Keratinocyte (primary cell): ENCODE measurements at regions not wholly inside any gene's neighbourhood (a gene's known extent, or its start where the extent isn't known, plus 50 kb on each side); places are given as distances from the start of the nearest gene placed in this dataset.

ENCODE experiments used
- DNase-seq: peaks from one replicate; pipeline ENCODE4 v3.0.0-alpha.2; 2011; ENCODE audit warnings: low read depth, missing footprints, low spot score
- FAIRE-seq: peaks from 2 replicates; lab custom pipeline; 2011; peaks lifted over from hg19 to GRCh38; lab: Jason Lieb, UNC
- H2AFZ ChIP-seq: 2 replicates; pipeline ENCODE4 v1.6.0; 2012; ENCODE audit warnings: low read length, control low read depth, inconsistent platforms; ENCODE audit not compliant: control insufficient read depth
- H3K27ac ChIP-seq: 2 replicates; pipeline ENCODE4 v1.5.1; 2011; ENCODE audit warnings: low read length; ENCODE audit not compliant: control insufficient read depth, insufficient read depth
- H3K27me3 ChIP-seq: 3 replicates; pipeline ENCODE4 v1.6.0; 2011; ENCODE audit warnings: low read length; ENCODE audit not compliant: control insufficient read depth, insufficient read depth; ENCODE audit errors: extremely low read depth
- H3K36me3 ChIP-seq, 2 experiments: 2 replicates in 1 of 2; 3 replicates in 1 of 2; pipeline ENCODE4 v1.5.1; 2011; ENCODE audit warnings: low read length in 2 of 2, mild to moderate bottlenecking in 1 of 2; ENCODE audit not compliant: control insufficient read depth in 2 of 2, insufficient read depth in 2 of 2; ENCODE audit errors: extremely low read depth in 1 of 2
- H3K4me1 ChIP-seq: 3 replicates; pipeline ENCODE4 v1.5.1; 2011; ENCODE audit warnings: low read length; ENCODE audit not compliant: control insufficient read depth, insufficient read depth; ENCODE audit errors: extremely low read depth
- H3K4me2 ChIP-seq: 3 replicates; pipeline ENCODE4 v1.6.0; 2011; ENCODE audit warnings: low read depth, low read length; ENCODE audit not compliant: control insufficient read depth, insufficient read depth; ENCODE audit errors: extremely low read depth
- H3K4me3 ChIP-seq, 3 experiments: fragments of 200-600 bp in 1 of 3; sonication (generic) in 1 of 3; 2 replicates in 2 of 3; 3 replicates in 1 of 3; pipeline ENCODE4 v1.5.1; 2011 to 2016; ENCODE audit warnings: low read length in 3 of 3, mild to moderate bottlenecking in 3 of 3, control low read depth in 2 of 3, inconsistent platforms in 1 of 3, low read depth in 1 of 3, mixed read lengths in 1 of 3, mixed run types in 1 of 3, moderate library complexity in 1 of 3; ENCODE audit not compliant: control insufficient read depth in 2 of 3, insufficient read depth in 2 of 3; ENCODE audit errors: extremely low read depth in 1 of 3
- H3K79me2 ChIP-seq: 2 replicates; pipeline ENCODE4 v1.6.0; 2012; ENCODE audit warnings: low read length; ENCODE audit not compliant: control insufficient read depth, insufficient read depth
- H3K9ac ChIP-seq: 3 replicates; pipeline ENCODE4 v1.6.0; 2011; ENCODE audit warnings: low read length; ENCODE audit not compliant: control insufficient read depth, insufficient read depth; ENCODE audit errors: extremely low read depth
- H3K9me1 ChIP-seq: 3 replicates; pipeline ENCODE4 v1.6.0; 2011; ENCODE audit warnings: low read length; ENCODE audit not compliant: control insufficient read depth, insufficient read depth; ENCODE audit errors: extremely low read depth
- H3K9me3 ChIP-seq: 2 replicates; pipeline ENCODE4 v1.5.1; 2012; ENCODE audit warnings: low read depth, low read length; ENCODE audit not compliant: control insufficient read depth
- H4K20me1 ChIP-seq: 3 replicates; pipeline ENCODE4 v1.6.0; 2011; ENCODE audit warnings: low read length; ENCODE audit not compliant: control insufficient read depth, insufficient read depth; ENCODE audit errors: extremely low read depth
- EZH2 ChIP-seq: IDR thresholded peaks from one replicate; pipeline ENCODE4 v1.6.1; 2012; ENCODE audit warnings: inconsistent platforms, mild to moderate bottlenecking, low read length, moderate library complexity
- dilution Hi-C: fragments of 300-500 bp; cut with MboI; formaldehyde crosslinking; loops from one replicate; pipeline ENCODE4 v1.7.0; 2020; ENCODE audit warnings: low sequenced_read_pairs; ENCODE audit not compliant: extremely low pct_ligation_motif_present
- TF ChIP-seq, protein P1 (sequence below), 3 experiments: IDR thresholded peaks in 1 of 3; conservative IDR thresholded peaks in 1 of 3; optimal IDR thresholded peaks in 1 of 3; 2 replicates in 2 of 3; 3 replicates in 1 of 3; pipeline versions ENCODE3 to v1.5.1; 2011; ENCODE audit warnings: low read length in 3 of 3, mild to moderate bottlenecking in 3 of 3, moderate library complexity in 2 of 3, control low read depth in 1 of 3, inconsistent platforms in 1 of 3; ENCODE audit not compliant: insufficient read depth in 2 of 3; ENCODE audit errors: extremely low read depth in 1 of 3

GRCh38 chr4:22090661-22091351 is 142.2 kb upstream of the KCNIP4 start:
- dilution Hi-C loops = no loop called here
- no peak overlapping the region for H3K4me2 ChIP-seq
- no peak overlapping the region for H2AFZ ChIP-seq

GRCh38 chr4:22077571-22077970 is 129.0 kb upstream of the KCNIP4 start:
- Histone ChIP-seq H3K4me1 (no peaks in the 10 kb centered on the region), H3K27me3 (no peaks in the 10 kb centered on the region), H3K9ac (no peak overlapping the region), H3K36me3 (no peaks in the 10 kb centered on the region), H3K79me2 (no peaks in the 10 kb centered on the region), H3K9me1 (no peaks in the 10 kb centered on the region), H2AFZ (no peak overlapping the region), H3K4me3 (no peak overlapping the region), H3K27ac (no peak overlapping the region), H3K9me3 (peaks cover 1% of the 10 kb centered on the region), H3K4me2 (no peak overlapping the region), H4K20me1 (no peaks in the 10 kb centered on the region)
- dilution Hi-C loops = no loop called here
- TF ChIP-seq EZH2 = no peak
- TF ChIP-seq, protein P1, sequence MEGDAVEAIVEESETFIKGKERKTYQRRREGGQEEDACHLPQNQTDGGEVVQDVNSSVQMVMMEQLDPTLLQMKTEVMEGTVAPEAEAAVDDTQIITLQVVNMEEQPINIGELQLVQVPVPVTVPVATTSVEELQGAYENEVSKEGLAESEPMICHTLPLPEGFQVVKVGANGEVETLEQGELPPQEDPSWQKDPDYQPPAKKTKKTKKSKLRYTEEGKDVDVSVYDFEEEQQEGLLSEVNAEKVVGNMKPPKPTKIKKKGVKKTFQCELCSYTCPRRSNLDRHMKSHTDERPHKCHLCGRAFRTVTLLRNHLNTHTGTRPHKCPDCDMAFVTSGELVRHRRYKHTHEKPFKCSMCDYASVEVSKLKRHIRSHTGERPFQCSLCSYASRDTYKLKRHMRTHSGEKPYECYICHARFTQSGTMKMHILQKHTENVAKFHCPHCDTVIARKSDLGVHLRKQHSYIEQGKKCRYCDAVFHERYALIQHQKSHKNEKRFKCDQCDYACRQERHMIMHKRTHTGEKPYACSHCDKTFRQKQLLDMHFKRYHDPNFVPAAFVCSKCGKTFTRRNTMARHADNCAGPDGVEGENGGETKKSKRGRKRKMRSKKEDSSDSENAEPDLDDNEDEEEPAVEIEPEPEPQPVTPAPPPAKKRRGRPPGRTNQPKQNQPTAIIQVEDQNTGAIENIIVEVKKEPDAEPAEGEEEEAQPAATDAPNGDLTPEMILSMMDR (optimal IDR thresholded peaks at IDR 0.05 in 1 of 3, IDR thresholded peaks at IDR 0.05 in 1 of 3, conservative IDR thresholded peaks at IDR 0.05 in 1 of 3; ENCODE audit: extremely low read depth in 1 of 3, insufficient read depth in 2 of 3, low read length in 3 of 3) = no peak
- FAIRE-seq = no peak
- no peak for DNase-seq

More at GRCh38 chr4:22090661-22091351, 142.2 kb upstream of the KCNIP4 start:
- H3K9ac ChIP-seq = no peak overlapping the region
- no peaks in the 10 kb centered on the region for H3K4me1 ChIP-seq
- H3K4me3 ChIP-seq = no peak overlapping the region
- H3K27ac ChIP-seq = no peak overlapping the region
- DNase-seq (no peak), FAIRE-seq (no peak)
- no peak for TF ChIP-seq EZH2
- TF ChIP-seq, protein P1 (optimal IDR thresholded peaks at IDR 0.05 in 1 of 3, IDR thresholded peaks at IDR 0.05 in 1 of 3, conservative IDR thresholded peaks at IDR 0.05 in 1 of 3; ENCODE audit: extremely low read depth in 1 of 3, insufficient read depth in 2 of 3, low read length in 3 of 3) = no peak
- no peaks in the 10 kb centered on the region for H3K79me2 ChIP-seq
- no peaks in the 10 kb centered on the region for H3K9me1 ChIP-seq
- no peaks in the 10 kb centered on the region for H3K36me3 ChIP-seq
- H3K9me3 ChIP-seq = no peaks in the 10 kb centered on the region
- H4K20me1 ChIP-seq = no peaks in the 10 kb centered on the region
- no peaks in the 10 kb centered on the region for H3K27me3 ChIP-seq
